Caco-2 (cell line): ENCODE measurements at regions not wholly inside any gene's neighbourhood (a gene's known extent, or its start where the extent isn't known, plus 50 kb on each side); places are given as distances from the start of the nearest gene placed in this dataset.

ENCODE experiments used
- BruUV-seq: library from RNA; stranded (reverse); fragments of 400-500 nt; replicated peaks from 2 replicates; lab custom pipeline; 2021; lab: Mats Ljungman, UMichigan
- CTCF ChIA-PET: fragments of 300-600 bp; sonication (Branson Sonifier 250); formaldehyde crosslinking; loops from one replicate; lab custom pipeline; 2022; ENCODE audit warnings: antibody characterized with exemption; lab: Charles Lee
- POLR2A ChIA-PET: fragments of 300-600 bp; sonication (Branson Sonifier 250); formaldehyde crosslinking; loops from one replicate; lab custom pipeline; 2022; ENCODE audit warnings: antibody characterized with exemption; lab: Charles Lee
- DNase-seq, 2 experiments: peaks; one replicate each; pipeline versions ENCODE4 v3.0.0 to v3.0.0-alpha.2; 2020 to 2022
- H3K27me3 ChIP-seq: replicated peaks from 2 replicates; pipeline ENCODE4 v1.6.0; 2011; ENCODE audit warnings: low read length; ENCODE audit not compliant: control insufficient read depth, insufficient read depth
- H3K36me3 ChIP-seq: 2 replicates; pipeline ENCODE4 v1.5.1; 2011; ENCODE audit warnings: low read length; ENCODE audit not compliant: control insufficient read depth, insufficient read depth
- H3K4me1 ChIP-seq: fragments of 250-450 bp; sonication (Bioruptor Pico); 2 replicates; pipeline ENCODE4 v1.5.1; 2020; ENCODE audit warnings: mild to moderate bottlenecking
- H3K4me3 ChIP-seq: 2 replicates; pipeline ENCODE4 v1.5.1; 2011; ENCODE audit warnings: low read depth, mild to moderate bottlenecking, control low read depth, low read length
- H3K9me3 ChIP-seq: fragments of 250-450 bp; sonication (Bioruptor Pico); 2 replicates; pipeline ENCODE4 v1.5.1; 2020; ENCODE audit warnings: mild to moderate bottlenecking, moderate library complexity
- H3K27ac Mint-ChIP-seq: one replicate; pipeline ENCODE4 v1.8.0; 2022; ENCODE audit warnings: mixed read lengths; ENCODE audit not compliant: unreplicated experiment
- H3K27me3 Mint-ChIP-seq: one replicate; pipeline ENCODE4 v1.8.0; 2022; ENCODE audit warnings: mixed read lengths; ENCODE audit not compliant: insufficient read depth, unreplicated experiment
- H3K36me3 Mint-ChIP-seq: one replicate; pipeline ENCODE4 v1.8.0; 2022; ENCODE audit warnings: mild to moderate bottlenecking, mixed read lengths; ENCODE audit not compliant: insufficient read depth, unreplicated experiment
- H3K4me1 Mint-ChIP-seq: one replicate; pipeline ENCODE4 v1.8.0; 2022; ENCODE audit warnings: low read depth, mixed read lengths; ENCODE audit not compliant: unreplicated experiment
- H3K4me3 Mint-ChIP-seq: one replicate; pipeline ENCODE4 v1.8.0; 2022; ENCODE audit warnings: mild to moderate bottlenecking, moderate library complexity, mixed read lengths; ENCODE audit not compliant: unreplicated experiment
- H3K9me3 Mint-ChIP-seq: one replicate; pipeline ENCODE4 v1.8.0; 2022; ENCODE audit warnings: mixed read lengths; ENCODE audit not compliant: unreplicated experiment
- CTCF ChIP-seq, 2 experiments: fragments of 200-600 bp in 1 of 2; IDR thresholded peaks; 1 replicate in 1 of 2; 2 replicates in 1 of 2; pipeline versions ENCODE4 v1.5.1 to v1.8.0; 2011 to 2022; ENCODE audit warnings: antibody characterized with exemption in 1 of 2, control low read depth in 1 of 2, inconsistent platforms in 1 of 2, low read depth in 1 of 2, low read length in 1 of 2, mild to moderate bottlenecking in 1 of 2, moderate library complexity in 1 of 2; ENCODE audit not compliant: insufficient read depth in 1 of 2, severe bottlenecking in 1 of 2, unreplicated experiment in 1 of 2
- intact Hi-C: fragments of 100-400 bp; cut with micrococcal nuclease; formaldehyde crosslinking; loops from one replicate; pipeline ENCODE4 v1.10.0; 2022; ENCODE audit not compliant: unreplicated experiment

GRCh38 chr2:240290432-240291336 is 144.8 kb upstream of the GPC1 start:
- DNase-seq = no peak
- H3K4me3 Mint-ChIP-seq = no peak overlapping the region
- H3K36me3 ChIP-seq = no peaks in the 10 kb centered on the region
- no peaks in the 10 kb centered on the region for H3K27me3 Mint-ChIP-seq
- no peak overlapping the region for H3K4me3 ChIP-seq
- H3K36me3 Mint-ChIP-seq = no peaks in the 10 kb centered on the region
- no peak for TF ChIP-seq CTCF (IDR thresholded peaks at IDR 0.05; ENCODE audit: insufficient read depth in 1 of 2, low read depth in 1 of 2, low read length in 1 of 2, severe bottlenecking in 1 of 2, unreplicated experiment in 1 of 2)
- H3K27me3 ChIP-seq = no peaks in the 10 kb centered on the region
- intact Hi-C loops = no loop called here
- no peaks in the 10 kb centered on the region for H3K9me3 ChIP-seq
- no peaks in the 10 kb centered on the region for H3K4me1 ChIP-seq
- no peaks in the 10 kb centered on the region for H3K4me1 Mint-ChIP-seq
- H3K27ac Mint-ChIP-seq = no peak overlapping the region
- POLR2A ChIA-PET = no interaction called here
- BruUV-seq = no TSS peak
- CTCF ChIA-PET = no interaction called here
- H3K9me3 Mint-ChIP-seq = no peaks in the 10 kb centered on the region

- no peaks in the 10 kb centered on the region for H3K36me3 Mint-ChIP-seq
- no peaks in the 10 kb centered on the region for H3K27me3 Mint-ChIP-seq
- H3K27ac Mint-ChIP-seq = no peak overlapping the region
- no peaks in the 10 kb centered on the region for H3K4me1 Mint-ChIP-seq
- intact Hi-C loops = no loop called here
- POLR2A ChIA-PET = no interaction called here
- H3K9me3 Mint-ChIP-seq = no peaks in the 10 kb centered on the region
- no TSS peak for BruUV-seq
- H3K27me3 ChIP-seq = no peaks in the 10 kb centered on the region
- H3K9me3 ChIP-seq = no peaks in the 10 kb centered on the region
- H3K4me3 ChIP-seq = no peak overlapping the region
- CTCF ChIA-PET = no interaction called here
- no peaks in the 10 kb centered on the region for H3K36me3 ChIP-seq
- H3K4me3 Mint-ChIP-seq = no peak overlapping the region
- DNase-seq = no peak
- no peaks in the 10 kb centered on the region for H3K4me1 ChIP-seq
- no peak for TF ChIP-seq CTCF (IDR thresholded peaks at IDR 0.05; ENCODE audit: insufficient read depth in 1 of 2, low read depth in 1 of 2, low read length in 1 of 2, severe bottlenecking in 1 of 2, unreplicated experiment in 1 of 2)
These were observed 144.0 kb upstream of the GPC1 start for GRCh38 chr2:240291337-240292034.

- no peak for DNase-seq
- intact Hi-C loops = no loop called here
- Mint-ChIP-seq H3K4me1 (no peaks in the 10 kb centered on the region), H3K36me3 (no peaks in the 10 kb centered on the region), H3K9me3 (no peaks in the 10 kb centered on the region), H3K27ac (no peak overlapping the region), H3K4me3 (no peak overlapping the region), H3K27me3 (no peaks in the 10 kb centered on the region)
- CTCF ChIA-PET = no interaction called here
- Histone ChIP-seq H3K27me3 (no peaks in the 10 kb centered on the region), H3K9me3 (no peaks in the 10 kb centered on the region), H3K4me3 (no peak overlapping the region), H3K4me1 (no peaks in the 10 kb centered on the region), H3K36me3 (no peaks in the 10 kb centered on the region)
- no peak for TF ChIP-seq CTCF (IDR thresholded peaks at IDR 0.05; ENCODE audit: insufficient read depth in 1 of 2, low read depth in 1 of 2, low read length in 1 of 2, severe bottlenecking in 1 of 2, unreplicated experiment in 1 of 2)
- no TSS peak for BruUV-seq
- POLR2A ChIA-PET = no interaction called here
These were observed 143.4 kb upstream of the GPC1 start for GRCh38 chr2:240292035-240292574.
